Fibroblast of lung (primary cell): ENCODE measurements at regions not wholly inside any gene's neighbourhood (a gene's known extent, or its start where the extent isn't known, plus 50 kb on each side); places are given as distances from the start of the nearest gene placed in this dataset.

Source experiments
- EZH2 ChIP-seq: IDR thresholded peaks from 2 replicates; pipeline ENCODE4 v1.5.1; 2012; ENCODE audit warnings: low read length, control low read depth, mild to moderate bottlenecking; ENCODE audit errors: missing control alignments
- TF ChIP-seq, protein P1 (sequence below), 2 donors: IDR thresholded peaks in 1 of 2; conservative IDR thresholded peaks in 1 of 2; 1 replicate in 1 of 2; 2 replicates in 1 of 2; pipeline ENCODE4 v1.5.1; 2011 to 2012; ENCODE audit warnings: low read length in 2 of 2, control low read depth in 1 of 2, inconsistent platforms in 1 of 2, low read depth in 1 of 2, mild to moderate bottlenecking in 1 of 2

DNA sequence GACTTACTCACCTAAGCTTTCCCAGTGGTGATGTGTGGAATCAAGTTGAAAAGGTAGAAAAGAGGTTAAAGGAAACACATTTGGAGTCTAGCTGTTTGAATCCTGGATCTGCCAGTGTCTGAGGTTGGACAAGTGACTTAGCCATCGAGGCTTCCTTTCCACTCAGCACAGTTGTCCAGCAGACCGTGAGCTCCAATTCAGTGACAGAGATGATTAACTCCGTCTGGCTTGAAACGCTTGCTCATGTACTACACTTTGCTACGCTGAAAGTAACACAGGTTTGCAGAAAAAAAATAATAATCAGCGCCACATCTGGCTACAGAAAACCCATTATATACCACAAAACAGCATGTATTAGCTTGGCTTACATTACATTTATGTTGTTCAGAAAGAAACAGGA is 364.9 kb upstream of the MCTP2 start:
- no peak for TF ChIP-seq EZH2
- TF ChIP-seq, protein P1, sequence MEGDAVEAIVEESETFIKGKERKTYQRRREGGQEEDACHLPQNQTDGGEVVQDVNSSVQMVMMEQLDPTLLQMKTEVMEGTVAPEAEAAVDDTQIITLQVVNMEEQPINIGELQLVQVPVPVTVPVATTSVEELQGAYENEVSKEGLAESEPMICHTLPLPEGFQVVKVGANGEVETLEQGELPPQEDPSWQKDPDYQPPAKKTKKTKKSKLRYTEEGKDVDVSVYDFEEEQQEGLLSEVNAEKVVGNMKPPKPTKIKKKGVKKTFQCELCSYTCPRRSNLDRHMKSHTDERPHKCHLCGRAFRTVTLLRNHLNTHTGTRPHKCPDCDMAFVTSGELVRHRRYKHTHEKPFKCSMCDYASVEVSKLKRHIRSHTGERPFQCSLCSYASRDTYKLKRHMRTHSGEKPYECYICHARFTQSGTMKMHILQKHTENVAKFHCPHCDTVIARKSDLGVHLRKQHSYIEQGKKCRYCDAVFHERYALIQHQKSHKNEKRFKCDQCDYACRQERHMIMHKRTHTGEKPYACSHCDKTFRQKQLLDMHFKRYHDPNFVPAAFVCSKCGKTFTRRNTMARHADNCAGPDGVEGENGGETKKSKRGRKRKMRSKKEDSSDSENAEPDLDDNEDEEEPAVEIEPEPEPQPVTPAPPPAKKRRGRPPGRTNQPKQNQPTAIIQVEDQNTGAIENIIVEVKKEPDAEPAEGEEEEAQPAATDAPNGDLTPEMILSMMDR (conservative IDR thresholded peaks at IDR 0.05 in 1 of 2, IDR thresholded peaks at IDR 0.05 in 1 of 2; ENCODE audit: low read depth in 1 of 2, low read length in 2 of 2): no peak
